Neural progenitor cell (in vitro differentiated cells): ENCODE measurements at regions not wholly inside any gene's neighbourhood (a gene's known extent, or its start where the extent isn't known, plus 50 kb on each side); places are given as distances from the start of the nearest gene placed in this dataset.

ENCODE experiments used
- CTCF ChIP-seq: fragments of 200-600 bp; sonication (generic); IDR thresholded peaks from 2 replicates; pipeline ENCODE4 v1.5.1; 2017; ENCODE audit warnings: antibody characterized with exemption, mild to moderate bottlenecking
- EZH2 ChIP-seq: fragments of 200-600 bp; sonication (generic); IDR thresholded peaks from 2 replicates; pipeline ENCODE4 v1.6.1; 2017; ENCODE audit warnings: antibody characterized with exemption, mild to moderate bottlenecking, moderate library complexity
- EZH2phosphoT487 ChIP-seq: fragments of 200-600 bp; sonication (generic); IDR thresholded peaks from 2 replicates; pipeline ENCODE4 v1.6.1; 2017; ENCODE audit warnings: antibody characterized with exemption

- TF ChIP-seq CTCF (no peak), EZH2phosphoT487 (no peak), EZH2 (no peak)
Observed at GRCh38 chr10:20647756-20648155, 249.4 kb downstream of the NEBL start.
